MM.1S (cell line): ENCODE measurements at regions not wholly inside any gene's neighbourhood (a gene's known extent, or its start where the extent isn't known, plus 50 kb on each side); places are given as distances from the start of the nearest gene placed in this dataset.

Experiments
- DNase-seq: peaks from one replicate; pipeline ENCODE4 v3.0.0-alpha.2; 2015
- H2AFZ ChIP-seq: fragments of 300-600 bp; sonication (generic); 2 replicates; pipeline ENCODE4 v1.6.0; 2016; ENCODE audit warnings: antibody characterized with exemption, low read length
- H3F3A ChIP-seq: fragments of 300-600 bp; sonication (generic); 2 replicates; pipeline ENCODE4 v1.6.1; 2016; ENCODE audit warnings: mild to moderate bottlenecking, antibody characterized with exemption, low read length, moderate library complexity, mixed read lengths; ENCODE audit not compliant: insufficient read depth
- H3K27ac ChIP-seq: fragments of 300-600 bp; sonication (generic); 2 replicates; pipeline ENCODE4 v1.5.1; 2016; ENCODE audit warnings: mild to moderate bottlenecking, low read length
- H3K27me3 ChIP-seq: fragments of 300-600 bp; sonication (generic); replicated peaks from 2 replicates; pipeline ENCODE4 v1.6.0; 2016; ENCODE audit warnings: low read length; ENCODE audit not compliant: insufficient read depth
- H3K36me3 ChIP-seq: fragments of 300-600 bp; sonication (generic); replicated peaks from 2 replicates; pipeline ENCODE4 v1.6.1; 2016; ENCODE audit warnings: mild to moderate bottlenecking, low read length, mixed read lengths; ENCODE audit not compliant: insufficient read depth
- H3K4me1 ChIP-seq: fragments of 300-600 bp; sonication (generic); 2 replicates; pipeline ENCODE4 v1.6.1; 2016; ENCODE audit warnings: low read length, mixed read lengths
- H3K4me2 ChIP-seq: fragments of 300-600 bp; sonication (generic); 2 replicates; pipeline ENCODE4 v1.6.0; 2016; ENCODE audit warnings: low read depth, low read length
- H3K4me3 ChIP-seq: fragments of 300-600 bp; sonication (generic); 2 replicates; pipeline ENCODE4 v1.5.1; 2016; ENCODE audit warnings: low read length, mixed read lengths
- H3K79me2 ChIP-seq: fragments of 300-600 bp; sonication (generic); 2 replicates; pipeline ENCODE4 v1.6.1; 2016; ENCODE audit warnings: mixed run types, low read length, mixed read lengths
- H3K9ac ChIP-seq: fragments of 300-600 bp; sonication (generic); 2 replicates; pipeline ENCODE4 v1.6.1; 2016; ENCODE audit warnings: low read length, mixed read lengths
- H3K9me2 ChIP-seq: fragments of 300-600 bp; sonication (generic); replicated peaks from 2 replicates; pipeline ENCODE4 v1.6.1; 2016; ENCODE audit warnings: mild to moderate bottlenecking, low read length, mixed read lengths; ENCODE audit not compliant: insufficient read depth
- H3K9me3 ChIP-seq: fragments of 300-600 bp; sonication (generic); replicated peaks from 2 replicates; pipeline ENCODE4 v1.6.1; 2016; ENCODE audit warnings: mild to moderate bottlenecking, low read length, mixed read lengths; ENCODE audit not compliant: insufficient read depth
- H4K20me1 ChIP-seq: fragments of 300-600 bp; sonication (generic); 2 replicates; pipeline ENCODE4 v1.6.1; 2016; ENCODE audit warnings: mild to moderate bottlenecking, low read length, moderate library complexity, mixed read lengths; ENCODE audit not compliant: insufficient read depth
- EZH2 ChIP-seq: fragments of 300-600 bp; sonication (generic); optimal IDR thresholded peaks from 2 replicates; pipeline ENCODE3; 2017; ENCODE audit warnings: low read depth, mild to moderate bottlenecking, antibody characterized with exemption, low read length, mixed read lengths
- EZH2phosphoT487 ChIP-seq: fragments of 300-600 bp; sonication (generic); IDR thresholded peaks from 2 replicates; pipeline ENCODE4 v1.6.1; 2018; ENCODE audit warnings: antibody characterized with exemption, low read length
- TF ChIP-seq, protein P1 (sequence below): fragments of 300-600 bp; sonication (generic); IDR thresholded peaks from 2 replicates; pipeline ENCODE4 v1.5.1; 2016; ENCODE audit warnings: antibody characterized with exemption, low read length, mixed read lengths

GRCh38 chr2:18899725-18900124, 310.4 kb upstream of the NT5C1B start:
- no peaks in the 10 kb centered on the region for H4K20me1 ChIP-seq
- no peak overlapping the region for H2AFZ ChIP-seq
- no peak overlapping the region for H3K4me3 ChIP-seq
- no peaks in the 10 kb centered on the region for H3K9me2 ChIP-seq
- H3K27me3 ChIP-seq, result peaks cover 7% of the 10 kb centered on the region; the same call in 1 of the 2 replicates
- H3K36me3 ChIP-seq, result no peaks in the 10 kb centered on the region
- no peaks in the 10 kb centered on the region for H3K9me3 ChIP-seq
- H3K79me2 ChIP-seq, result no peaks in the 10 kb centered on the region
- H3K4me1 ChIP-seq, result peaks cover 10% of the 10 kb centered on the region
- H3F3A ChIP-seq, result no peaks in the 10 kb centered on the region
- no peak for DNase-seq
- H3K27ac ChIP-seq, result no peak overlapping the region
- TF ChIP-seq, protein P1, sequence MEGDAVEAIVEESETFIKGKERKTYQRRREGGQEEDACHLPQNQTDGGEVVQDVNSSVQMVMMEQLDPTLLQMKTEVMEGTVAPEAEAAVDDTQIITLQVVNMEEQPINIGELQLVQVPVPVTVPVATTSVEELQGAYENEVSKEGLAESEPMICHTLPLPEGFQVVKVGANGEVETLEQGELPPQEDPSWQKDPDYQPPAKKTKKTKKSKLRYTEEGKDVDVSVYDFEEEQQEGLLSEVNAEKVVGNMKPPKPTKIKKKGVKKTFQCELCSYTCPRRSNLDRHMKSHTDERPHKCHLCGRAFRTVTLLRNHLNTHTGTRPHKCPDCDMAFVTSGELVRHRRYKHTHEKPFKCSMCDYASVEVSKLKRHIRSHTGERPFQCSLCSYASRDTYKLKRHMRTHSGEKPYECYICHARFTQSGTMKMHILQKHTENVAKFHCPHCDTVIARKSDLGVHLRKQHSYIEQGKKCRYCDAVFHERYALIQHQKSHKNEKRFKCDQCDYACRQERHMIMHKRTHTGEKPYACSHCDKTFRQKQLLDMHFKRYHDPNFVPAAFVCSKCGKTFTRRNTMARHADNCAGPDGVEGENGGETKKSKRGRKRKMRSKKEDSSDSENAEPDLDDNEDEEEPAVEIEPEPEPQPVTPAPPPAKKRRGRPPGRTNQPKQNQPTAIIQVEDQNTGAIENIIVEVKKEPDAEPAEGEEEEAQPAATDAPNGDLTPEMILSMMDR, result no peak
- TF ChIP-seq EZH2 (no peak), EZH2phosphoT487 (no peak)
- H3K9ac ChIP-seq, result no peak overlapping the region
- no peak overlapping the region for H3K4me2 ChIP-seq

DNA sequence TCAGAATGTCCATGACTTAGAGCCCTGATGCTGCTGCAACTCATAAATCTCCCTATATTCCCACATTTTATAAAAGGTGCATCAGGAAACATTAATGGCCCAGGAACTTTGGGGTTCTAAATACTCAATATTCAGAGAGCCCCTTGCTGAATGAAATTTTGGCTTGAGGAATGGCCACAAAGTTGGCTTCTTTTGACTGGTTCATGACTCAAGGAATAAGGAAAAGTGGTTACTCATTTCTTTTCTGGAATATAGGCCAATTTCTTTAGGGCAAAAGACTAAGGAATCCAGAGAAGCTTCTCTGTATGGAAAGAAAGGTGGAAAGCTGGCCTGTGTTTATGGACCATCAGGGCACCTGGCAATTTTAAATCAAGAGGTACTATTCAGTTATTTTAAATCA, 308.9 kb upstream of the NT5C1B start:
- Histone ChIP-seq H3K36me3 (no peaks in the 10 kb centered on the region), H2AFZ (no peak overlapping the region), H3K9me3 (no peaks in the 10 kb centered on the region), H3K27me3 (peaks cover 6% of the 10 kb centered on the region; the same call in 1 of the 2 replicates), H3K27ac (no peak overlapping the region), H3K9ac (no peak overlapping the region), H3K4me1 (no peaks in the 10 kb centered on the region), H3F3A (no peaks in the 10 kb centered on the region), H3K4me2 (no peak overlapping the region), H4K20me1 (no peaks in the 10 kb centered on the region), H3K79me2 (no peaks in the 10 kb centered on the region), H3K9me2 (no peaks in the 10 kb centered on the region), H3K4me3 (no peak overlapping the region)
- TF ChIP-seq EZH2 (no peak), EZH2phosphoT487 (no peak)
- TF ChIP-seq, protein P1, result no peak
- DNase-seq, result no peak

DNA sequence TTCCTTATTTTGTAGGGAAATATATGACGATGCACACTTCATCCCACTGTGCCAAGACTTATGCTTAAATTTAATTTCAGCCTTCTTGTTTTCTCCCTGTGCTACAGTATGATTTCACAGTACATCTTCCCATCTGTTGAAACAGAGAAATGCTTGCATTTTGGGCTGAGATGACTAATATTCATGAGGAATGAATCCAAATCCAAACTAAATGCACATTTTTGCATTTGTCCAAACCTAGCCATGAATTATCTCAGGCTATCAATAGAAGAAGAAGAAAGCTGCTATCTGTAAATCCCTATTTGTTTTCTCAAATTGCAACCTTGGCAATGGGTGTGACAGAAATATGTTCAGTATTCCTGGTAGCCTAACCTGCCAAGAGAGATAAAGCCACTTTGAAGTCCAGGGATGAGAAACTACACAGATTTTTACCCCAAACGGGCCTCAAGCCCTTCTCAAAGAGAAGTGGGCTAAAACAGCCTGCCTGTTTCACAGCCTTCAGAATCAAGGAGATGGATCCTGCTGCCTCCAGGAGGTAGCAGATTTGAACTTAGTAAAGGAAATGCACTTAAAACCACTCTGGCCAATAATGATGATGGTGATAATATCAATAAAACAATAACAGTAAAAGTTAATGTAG, 306.9 kb upstream of the NT5C1B start:
- no peaks in the 10 kb centered on the region for H4K20me1 ChIP-seq
- H3K27ac ChIP-seq, result no peak overlapping the region
- no peaks in the 10 kb centered on the region for H3K27me3 ChIP-seq
- DNase-seq, result no peak
- no peak for TF ChIP-seq EZH2
- TF ChIP-seq, protein P1, result no peak
- TF ChIP-seq EZH2phosphoT487, result no peak
- no peaks in the 10 kb centered on the region for H3K36me3 ChIP-seq
- no peak overlapping the region for H3K4me2 ChIP-seq
- H3K4me1 ChIP-seq, result no peaks in the 10 kb centered on the region
- no peaks in the 10 kb centered on the region for H3K9me3 ChIP-seq
- no peak overlapping the region for H3K4me3 ChIP-seq
- no peaks in the 10 kb centered on the region for H3K9me2 ChIP-seq
- no peaks in the 10 kb centered on the region for H3F3A ChIP-seq
- no peak overlapping the region for H3K9ac ChIP-seq
- H2AFZ ChIP-seq, result no peak overlapping the region
- H3K79me2 ChIP-seq, result no peaks in the 10 kb centered on the region
